ENCODE measurements at regions not wholly inside any gene's neighbourhood (a gene's known extent, or its start where the extent isn't known, plus 50 kb on each side); places are given as distances from the start of the nearest gene placed in this dataset.

DNA sequence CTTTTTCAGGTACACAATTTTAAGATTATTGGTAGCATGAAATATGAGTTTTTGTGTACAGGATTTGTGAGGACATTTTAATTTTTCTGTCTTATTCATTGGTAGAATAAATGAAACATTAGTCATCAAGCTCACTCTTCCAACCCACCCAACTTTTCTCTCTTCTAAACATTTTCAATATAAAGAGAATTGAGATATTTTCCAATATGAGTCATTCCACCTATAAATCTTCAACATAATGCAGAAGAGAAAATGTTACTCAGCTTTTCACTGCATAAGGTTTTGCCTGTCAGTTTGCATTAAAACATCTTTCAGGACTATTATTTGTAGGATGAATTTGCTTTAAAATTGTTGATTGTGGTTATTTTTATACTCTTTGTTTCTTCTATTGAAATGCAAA lies 330.7 kb downstream of the PCDH20 start:
- no peak for TF ChIP-seq POLR2AphosphoS5 (IDR thresholded peaks at IDR 0.05)
- TF ChIP-seq CTCF (IDR thresholded peaks at IDR 0.05): no peak
- TF ChIP-seq POLR2A (IDR thresholded peaks at IDR 0.05): no peak
- no peak for TF ChIP-seq EP300 (IDR thresholded peaks at IDR 0.05)

Measured in gastroesophageal sphincter (tissue), 3 donors.